ENCODE measurements at regions not wholly inside any gene's neighbourhood (a gene's known extent, or its start where the extent isn't known, plus 50 kb on each side); places are given as distances from the start of the nearest gene placed in this dataset.

GRCh38 chr3:22986958-22987357 is 216.2 kb upstream of the UBE2E2 start:
- no peak for TF ChIP-seq POLR2A (IDR thresholded peaks at IDR 0.05; ENCODE audit: low read depth, low read length)
- no peak for TF ChIP-seq TAF1 (IDR thresholded peaks at IDR 0.05; ENCODE audit: low read depth, low read length)
- no peak for TF ChIP-seq POLR2AphosphoS5 (IDR thresholded peaks at IDR 0.05; ENCODE audit: low read depth, low read length)

Measured in GM12891 (cell line).